GM19043 (cell line): ENCODE measurements at regions not wholly inside any gene's neighbourhood (a gene's known extent, or its start where the extent isn't known, plus 50 kb on each side); places are given as distances from the start of the nearest gene placed in this dataset.
"Not testable (repeated sequence)": the region's sequence is repeated elsewhere in the genome, so short reads cannot be mapped to it uniquely, and the experiment has no call there.

ENCODE experiments used
- ATAC-seq: cut with Tn5 transposase; IDR thresholded peaks from one replicate; pipeline ENCODE4 v1.9.1; 2021; ENCODE audit warnings: low read depth; ENCODE audit not compliant: unreplicated experiment

- not testable (repeated sequence) for ATAC-seq
Measured at GRCh38 chr5:102154791-102155605, 141.1 kb downstream of the SLCO4C1 start.

- no peak for ATAC-seq
Measured at GRCh38 chr5:102154291-102154690, 141.8 kb downstream of the SLCO4C1 start.

- ATAC-seq = peak; percentile 74
Measured at GRCh38 chr5:102153003-102153759, 142.9 kb downstream of the SLCO4C1 start.

GRCh38 chr5:102139029-102139428 is 157.1 kb downstream of the SLCO4C1 start:
- no peak for ATAC-seq

GRCh38 chr5:102138243-102138653 is 157.8 kb downstream of the SLCO4C1 start:
- ATAC-seq = no peak

- no peak for ATAC-seq
Measured at GRCh38 chr5:102130890-102131289, 165.2 kb downstream of the SLCO4C1 start.

- ATAC-seq = no peak
Measured at GRCh38 chr5:102130386-102130785, 165.7 kb downstream of the SLCO4C1 start.

- no peak for ATAC-seq
Measured at GRCh38 chr5:102119252-102119651, 176.8 kb downstream of the SLCO4C1 start.

- ATAC-seq = no peak
Measured at GRCh38 chr5:102115736-102116135, 180.3 kb downstream of the SLCO4C1 start.

GRCh38 chr5:102114525-102115069 is 181.5 kb downstream of the SLCO4C1 start:
- ATAC-seq = no peak

- ATAC-seq = no peak
Measured at GRCh38 chr5:102107865-102108264, 188.2 kb downstream of the SLCO4C1 start.

- ATAC-seq = no peak
Measured at GRCh38 chr5:102106599-102106998, 189.5 kb downstream of the SLCO4C1 start.

GRCh38 chr5:102099766-102100331 is 196.2 kb downstream of the SLCO4C1 start:
- no peak for ATAC-seq

GRCh38 chr5:102099083-102099482 is 197.0 kb downstream of the SLCO4C1 start:
- not testable (repeated sequence) for ATAC-seq

GRCh38 chr5:102098606-102099005 is 197.5 kb downstream of the SLCO4C1 start:
- not testable (repeated sequence) for ATAC-seq

GRCh38 chr5:102090770-102091169 is 205.3 kb downstream of the SLCO4C1 start:
- peak; percentile 62 for ATAC-seq

GRCh38 chr5:102089883-102090282 is 206.2 kb downstream of the SLCO4C1 start:
- ATAC-seq = no peak

GRCh38 chr5:102087906-102088305 is 208.2 kb downstream of the SLCO4C1 start:
- no peak for ATAC-seq

- ATAC-seq = no peak
Measured at GRCh38 chr5:102080288-102080687, 215.8 kb downstream of the SLCO4C1 start.

- ATAC-seq = no peak
Measured at GRCh38 chr5:102077920-102078319, 218.2 kb downstream of the SLCO4C1 start.

- no peak for ATAC-seq
Measured at GRCh38 chr5:102069974-102070373, 226.1 kb downstream of the SLCO4C1 start.
